ENCODE measurements at regions not wholly inside any gene's neighbourhood (a gene's known extent, or its start where the extent isn't known, plus 50 kb on each side); places are given as distances from the start of the nearest gene placed in this dataset.

- TF ChIP-seq CTCF (conservative IDR thresholded peaks at IDR 0.05; ENCODE audit: low read depth, low read length) (no peak), EZH2 (IDR thresholded peaks at IDR 0.05; ENCODE audit: borderline replicate concordance, low read depth, low read length, poor library complexity, severe bottlenecking) (no peak)
These were observed 76.6 kb upstream of the HGF start for GRCh38 chr7:81846398-81846797.

Data from A673 (cell line).